WERI-Rb-1 (cell line): ENCODE measurements at regions not wholly inside any gene's neighbourhood (a gene's known extent, or its start where the extent isn't known, plus 50 kb on each side); places are given as distances from the start of the nearest gene placed in this dataset.

Experiments used
- DNase-seq: peaks from one replicate; pipeline ENCODE4 v3.0.0-alpha.2; 2020
- H3K27ac ChIP-seq: fragments of 250-450 bp; sonication (Bioruptor Pico); 2 replicates; pipeline ENCODE4 v1.5.1; 2020; ENCODE audit warnings: mild to moderate bottlenecking, moderate library complexity
- H3K27me3 ChIP-seq: fragments of 250-450 bp; sonication (Bioruptor Pico); 2 replicates; pipeline ENCODE4 v1.5.1; 2021; ENCODE audit warnings: mild to moderate bottlenecking, low read depth, moderate library complexity; ENCODE audit not compliant: insufficient read depth, severe bottlenecking
- H3K36me3 ChIP-seq: fragments of 250-450 bp; sonication (Bioruptor Pico); 2 replicates; pipeline ENCODE4 v1.5.1; 2020; ENCODE audit warnings: mild to moderate bottlenecking, moderate library complexity
- H3K4me3 ChIP-seq: 2 replicates; pipeline ENCODE4 v1.5.1; 2011; ENCODE audit warnings: low read depth, mild to moderate bottlenecking, control low read depth, low read length
- H3K9me3 ChIP-seq: fragments of 250-450 bp; sonication (Bioruptor Pico); 2 replicates; pipeline ENCODE4 v1.5.1; 2021; ENCODE audit warnings: mild to moderate bottlenecking, moderate library complexity; ENCODE audit not compliant: severe bottlenecking
- TF ChIP-seq, protein P1 (sequence below): IDR thresholded peaks from 2 replicates; pipeline ENCODE4 v1.5.1; 2011; ENCODE audit warnings: low read depth, mild to moderate bottlenecking, control low read depth, inconsistent platforms, low read length

DNA sequence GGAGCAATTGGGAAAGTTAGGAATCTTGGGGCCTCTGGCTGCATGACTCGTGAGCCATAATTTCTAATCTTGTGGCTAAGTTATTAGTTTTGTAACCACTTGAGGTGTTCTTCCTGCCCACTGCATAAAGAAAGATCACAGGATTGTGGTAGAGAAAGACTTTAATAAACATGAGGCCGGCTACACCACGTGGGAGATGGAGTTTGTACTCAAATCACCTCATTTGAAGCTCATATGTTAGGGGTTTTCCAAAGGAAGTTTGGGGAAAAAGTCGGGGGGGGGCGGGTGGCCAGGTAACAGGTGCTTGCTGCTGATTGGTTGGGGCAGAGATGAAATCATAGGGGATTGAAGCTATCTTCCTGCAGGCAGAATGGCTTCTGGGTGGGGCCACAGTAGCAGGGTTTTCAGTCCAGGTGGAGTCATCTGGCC is 287.8 kb downstream of the ZNF674 start:
- no peak overlapping the region for H3K4me3 ChIP-seq
- no peaks in the 10 kb centered on the region for H3K9me3 ChIP-seq
- TF ChIP-seq, protein P1, sequence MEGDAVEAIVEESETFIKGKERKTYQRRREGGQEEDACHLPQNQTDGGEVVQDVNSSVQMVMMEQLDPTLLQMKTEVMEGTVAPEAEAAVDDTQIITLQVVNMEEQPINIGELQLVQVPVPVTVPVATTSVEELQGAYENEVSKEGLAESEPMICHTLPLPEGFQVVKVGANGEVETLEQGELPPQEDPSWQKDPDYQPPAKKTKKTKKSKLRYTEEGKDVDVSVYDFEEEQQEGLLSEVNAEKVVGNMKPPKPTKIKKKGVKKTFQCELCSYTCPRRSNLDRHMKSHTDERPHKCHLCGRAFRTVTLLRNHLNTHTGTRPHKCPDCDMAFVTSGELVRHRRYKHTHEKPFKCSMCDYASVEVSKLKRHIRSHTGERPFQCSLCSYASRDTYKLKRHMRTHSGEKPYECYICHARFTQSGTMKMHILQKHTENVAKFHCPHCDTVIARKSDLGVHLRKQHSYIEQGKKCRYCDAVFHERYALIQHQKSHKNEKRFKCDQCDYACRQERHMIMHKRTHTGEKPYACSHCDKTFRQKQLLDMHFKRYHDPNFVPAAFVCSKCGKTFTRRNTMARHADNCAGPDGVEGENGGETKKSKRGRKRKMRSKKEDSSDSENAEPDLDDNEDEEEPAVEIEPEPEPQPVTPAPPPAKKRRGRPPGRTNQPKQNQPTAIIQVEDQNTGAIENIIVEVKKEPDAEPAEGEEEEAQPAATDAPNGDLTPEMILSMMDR = no peak
- peaks cover 9% of the 10 kb centered on the region for H3K27me3 ChIP-seq
- DNase-seq = no peak
- H3K27ac ChIP-seq = no peak overlapping the region
- no peaks in the 10 kb centered on the region for H3K36me3 ChIP-seq

DNA sequence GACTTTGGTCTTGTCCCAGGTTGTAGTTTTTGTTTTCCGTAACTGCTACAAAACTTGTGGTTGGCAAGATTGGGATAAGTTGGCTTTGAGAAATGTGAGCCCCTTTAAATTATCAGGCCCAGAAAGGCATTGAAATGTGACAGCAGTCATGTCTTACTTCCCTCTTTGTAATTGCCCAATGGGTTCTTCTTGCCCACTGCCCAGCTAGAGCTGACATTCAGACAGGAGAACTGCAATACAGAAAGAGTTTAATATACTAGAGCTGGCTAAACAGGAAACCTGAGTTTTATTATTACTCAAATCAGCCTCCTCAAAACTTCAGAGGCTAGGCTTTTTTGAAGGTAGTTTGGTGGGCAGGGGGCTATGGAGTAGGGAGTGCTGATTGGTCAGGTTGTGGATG is 288.3 kb downstream of the ZNF674 start:
- no peak overlapping the region for H3K4me3 ChIP-seq
- no peak overlapping the region for H3K27ac ChIP-seq
- TF ChIP-seq, protein P1 = no peak
- H3K27me3 ChIP-seq = peaks cover 7% of the 10 kb centered on the region
- no peaks in the 10 kb centered on the region for H3K36me3 ChIP-seq
- no peaks in the 10 kb centered on the region for H3K9me3 ChIP-seq
- DNase-seq = no peak

DNA sequence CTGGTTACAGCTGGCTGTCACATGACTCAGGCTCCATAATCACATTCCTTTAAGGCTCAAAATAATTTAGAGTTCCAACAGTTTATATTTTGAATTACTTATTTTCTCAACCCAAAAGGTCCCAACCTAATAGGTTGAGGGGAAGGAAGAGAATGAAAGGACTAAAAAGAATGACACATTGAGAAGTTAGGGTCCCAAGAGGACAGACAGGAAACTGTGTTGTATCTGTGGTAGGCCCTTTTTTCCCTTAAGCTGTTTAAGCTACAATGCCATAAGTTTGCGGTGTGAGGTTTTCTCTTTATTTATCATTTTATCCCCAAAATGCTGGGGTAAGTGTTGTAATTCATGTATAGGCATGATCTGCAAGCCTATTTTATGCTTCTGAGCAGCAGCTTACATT is 290.2 kb downstream of the ZNF674 start:
- Histone ChIP-seq H3K4me3 (no peak overlapping the region), H3K9me3 (no peaks in the 10 kb centered on the region), H3K27ac (no peak overlapping the region), H3K36me3 (no peaks in the 10 kb centered on the region), H3K27me3 (peaks cover 5% of the 10 kb centered on the region)
- TF ChIP-seq, protein P1 = no peak
- DNase-seq = no peak

DNA sequence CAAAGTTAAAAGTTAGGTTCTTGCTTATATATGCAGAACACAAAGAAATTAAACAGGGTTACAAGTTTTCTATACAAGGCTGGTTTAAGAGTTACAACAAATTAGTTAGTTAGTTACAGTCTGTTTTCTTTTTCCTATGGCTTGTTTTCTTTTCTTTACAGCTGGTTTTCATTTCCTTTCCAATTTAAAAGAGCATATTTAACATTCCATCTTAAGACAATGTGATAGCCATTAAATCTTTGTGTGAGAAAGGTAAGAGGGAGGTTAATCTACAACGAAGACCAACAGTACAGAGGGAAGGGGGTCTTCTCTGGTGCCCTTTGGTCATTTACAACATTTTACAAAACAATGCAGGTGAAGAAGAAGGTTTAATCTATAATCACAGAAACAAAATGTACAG is 290.6 kb downstream of the ZNF674 start:
- H3K36me3 ChIP-seq = no peaks in the 10 kb centered on the region
- H3K27me3 ChIP-seq = peaks cover 5% of the 10 kb centered on the region
- no peaks in the 10 kb centered on the region for H3K9me3 ChIP-seq
- no peak overlapping the region for H3K27ac ChIP-seq
- no peak overlapping the region for H3K4me3 ChIP-seq
- DNase-seq = no peak
- TF ChIP-seq, protein P1 = no peak

DNA sequence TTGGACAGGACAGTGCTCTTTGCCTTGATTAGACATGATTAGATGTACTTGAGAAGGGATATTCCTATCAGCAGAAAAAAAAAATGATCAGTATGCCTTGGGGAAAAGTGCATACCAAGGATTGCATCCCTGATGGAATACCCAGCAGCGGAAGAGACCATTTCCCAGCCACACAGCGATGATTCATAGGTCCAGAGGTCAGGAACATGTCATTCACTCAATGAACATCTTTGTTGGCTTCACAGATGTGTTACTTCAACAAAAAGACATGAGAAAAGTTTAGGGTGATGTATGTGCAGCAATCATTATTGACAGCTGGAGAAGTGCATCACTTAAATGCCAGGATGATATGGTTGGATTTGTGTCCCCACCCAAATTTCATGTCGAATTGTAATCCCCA is 293.5 kb downstream of the ZNF674 start:
- Histone ChIP-seq H3K27me3 (peaks cover 2% of the 10 kb centered on the region), H3K36me3 (no peaks in the 10 kb centered on the region), H3K27ac (no peak overlapping the region), H3K9me3 (no peaks in the 10 kb centered on the region), H3K4me3 (no peak overlapping the region)
- no peak for DNase-seq
- TF ChIP-seq, protein P1 = no peak

DNA sequence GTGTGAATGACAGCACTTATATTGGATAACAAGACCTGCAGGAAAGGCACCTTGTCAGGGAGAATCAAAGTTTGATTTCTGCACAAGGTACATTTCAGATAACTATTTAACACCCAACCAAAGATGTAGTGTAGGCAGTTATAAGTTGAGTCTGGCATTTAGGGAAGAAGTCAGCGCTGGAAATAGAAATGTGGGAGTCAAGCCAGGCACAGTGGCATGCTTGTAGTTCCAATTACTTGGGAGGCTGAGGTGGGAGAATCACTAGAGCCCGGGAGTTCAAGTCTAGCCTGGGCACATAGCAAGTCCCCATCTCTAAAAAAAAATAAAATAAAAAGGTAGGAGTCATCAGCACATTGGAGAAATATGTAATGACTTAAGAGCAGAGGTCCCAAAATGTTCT is 295.1 kb downstream of the ZNF674 start:
- TF ChIP-seq, protein P1 = no peak
- no peak overlapping the region for H3K4me3 ChIP-seq
- peaks cover 2% of the 10 kb centered on the region for H3K27me3 ChIP-seq
- DNase-seq = no peak
- no peaks in the 10 kb centered on the region for H3K9me3 ChIP-seq
- no peaks in the 10 kb centered on the region for H3K36me3 ChIP-seq
- H3K27ac ChIP-seq = no peak overlapping the region
